A673 (cell line): ENCODE measurements at regions not wholly inside any gene's neighbourhood (a gene's known extent, or its start where the extent isn't known, plus 50 kb on each side); places are given as distances from the start of the nearest gene placed in this dataset.

Source experiments
- BruUV-seq: library from RNA; stranded (reverse); fragments of 400-500 nt; replicated peaks from 2 replicates; lab custom pipeline; 2021; lab: Mats Ljungman, UMichigan
- CTCF ChIA-PET: fragments of 300-600 bp; sonication (Branson Sonifier 250); formaldehyde crosslinking; loops from one replicate; lab custom pipeline; 2022; ENCODE audit warnings: antibody characterized with exemption; lab: Charles Lee
- POLR2A ChIA-PET: fragments of 300-600 bp; sonication (Branson Sonifier 250); formaldehyde crosslinking; loops from one replicate; lab custom pipeline; 2022; ENCODE audit warnings: antibody characterized with exemption; ENCODE audit not compliant: low non-redundant PET; lab: Charles Lee
- DNase-seq: peaks from one replicate; pipeline ENCODE4 v3.0.0-alpha.2; 2015; ENCODE audit warnings: low spot score
- H3K27ac ChIP-seq: fragments of 200-600 bp; sonication (generic); 2 replicates; pipeline ENCODE4 v1.5.1; 2016; ENCODE audit warnings: mixed run types, low read depth, mild to moderate bottlenecking, mixed read lengths, antibody characterized with exemption, low read length; ENCODE audit not compliant: poor library complexity, severe bottlenecking
- H3K27me3 ChIP-seq: fragments of 200-600 bp; sonication (generic); replicated peaks from 2 replicates; pipeline ENCODE4 v1.6.1; 2017; ENCODE audit warnings: mixed run types, low read depth, mild to moderate bottlenecking, mixed read lengths, antibody characterized with exemption, low read length; ENCODE audit not compliant: insufficient read depth, poor library complexity
- H3K36me3 ChIP-seq: fragments of 200-600 bp; sonication (generic); 2 replicates; pipeline ENCODE4 v1.6.1; 2016; ENCODE audit warnings: mixed run types, mild to moderate bottlenecking, mixed read lengths, antibody characterized with exemption, low read length; ENCODE audit not compliant: insufficient read depth, poor library complexity, severe bottlenecking
- H3K4me1 ChIP-seq: fragments of 200-600 bp; sonication (generic); 2 replicates; pipeline ENCODE4 v1.6.1; 2017; ENCODE audit warnings: mixed run types, mild to moderate bottlenecking, mixed read lengths, antibody characterized with exemption, low read length; ENCODE audit not compliant: insufficient read depth, poor library complexity, severe bottlenecking
- H3K4me3 ChIP-seq: fragments of 200-600 bp; sonication (generic); 2 replicates; pipeline ENCODE4 v1.5.1; 2016; ENCODE audit warnings: low read depth, mixed run types, mild to moderate bottlenecking, mixed read lengths, low read length; ENCODE audit not compliant: poor library complexity, severe bottlenecking
- H3K9me3 ChIP-seq: fragments of 200-600 bp; sonication (generic); 2 replicates; pipeline ENCODE4 v1.6.1; 2016; ENCODE audit warnings: mixed run types, low read depth, mild to moderate bottlenecking, mixed read lengths, antibody characterized with exemption, low read length; ENCODE audit not compliant: poor library complexity, severe bottlenecking
- CTCF ChIP-seq: fragments of 300-800, 200-600 bp; sonication (generic); conservative IDR thresholded peaks from 2 replicates; pipeline ENCODE4 v1.5.1; 2017; ENCODE audit warnings: low read depth, mild to moderate bottlenecking, antibody characterized with exemption, low read length, moderate library complexity, mixed read lengths
- EZH2 ChIP-seq: fragments of 200-600 bp; sonication (generic); IDR thresholded peaks from 2 replicates; pipeline ENCODE4 v1.6.1; 2017; ENCODE audit warnings: borderline replicate concordance, low read depth, mild to moderate bottlenecking, mixed read lengths, antibody characterized with exemption, low read length; ENCODE audit not compliant: poor library complexity, severe bottlenecking
- intact Hi-C: fragments of 100-400 bp; cut with micrococcal nuclease; formaldehyde crosslinking; loops from one replicate; pipeline ENCODE4 v1.10.0; 2022; ENCODE audit not compliant: unreplicated experiment

DNA sequence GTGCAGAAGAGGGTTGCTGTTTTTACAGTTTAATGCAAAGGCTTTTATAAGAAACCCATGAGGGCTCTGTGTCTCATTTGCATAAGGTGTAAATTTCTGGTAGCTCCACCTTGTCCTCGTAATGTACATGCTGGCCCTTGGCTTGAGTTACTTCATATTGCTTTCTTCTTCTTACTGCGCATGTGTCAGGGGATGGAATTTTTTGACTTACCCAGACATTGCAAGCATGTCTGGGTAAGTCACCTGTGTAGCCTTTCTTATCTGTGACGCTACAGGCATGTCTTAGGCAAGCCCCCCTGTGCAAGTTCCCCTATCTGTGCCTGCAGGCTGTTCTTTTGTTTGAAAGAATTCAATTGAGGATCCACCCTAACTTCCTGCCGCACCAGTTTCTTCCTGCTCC is 274.2 kb downstream of the ETNK1 start:
- H3K27ac ChIP-seq: no peak overlapping the region
- DNase-seq: no peak
- peaks cover 45% of the 10 kb centered on the region for H3K27me3 ChIP-seq
- no peaks in the 10 kb centered on the region for H3K36me3 ChIP-seq
- CTCF ChIA-PET: no interaction called here
- intact Hi-C loops: no loop called here
- H3K9me3 ChIP-seq: no peaks in the 10 kb centered on the region
- no TSS peak for BruUV-seq
- H3K4me3 ChIP-seq: no peak overlapping the region
- H3K4me1 ChIP-seq: no peaks in the 10 kb centered on the region
- TF ChIP-seq EZH2: no peak
- no peak for TF ChIP-seq CTCF
- POLR2A ChIA-PET: no interaction called here

- DNase-seq: no peak
- BruUV-seq: no TSS peak
- no peak for TF ChIP-seq EZH2
- no peak for TF ChIP-seq CTCF
- CTCF ChIA-PET: no interaction called here
- Histone ChIP-seq H3K4me3 (no peak overlapping the region), H3K9me3 (no peaks in the 10 kb centered on the region), H3K36me3 (no peaks in the 10 kb centered on the region), H3K27ac (no peak overlapping the region), H3K27me3 (peaks cover 47% of the 10 kb centered on the region), H3K4me1 (no peaks in the 10 kb centered on the region)
- intact Hi-C loops: no loop called here
- POLR2A ChIA-PET: no interaction called here
These were observed 275.4 kb downstream of the ETNK1 start for GRCh38 chr12:22900401-22900800.

DNA sequence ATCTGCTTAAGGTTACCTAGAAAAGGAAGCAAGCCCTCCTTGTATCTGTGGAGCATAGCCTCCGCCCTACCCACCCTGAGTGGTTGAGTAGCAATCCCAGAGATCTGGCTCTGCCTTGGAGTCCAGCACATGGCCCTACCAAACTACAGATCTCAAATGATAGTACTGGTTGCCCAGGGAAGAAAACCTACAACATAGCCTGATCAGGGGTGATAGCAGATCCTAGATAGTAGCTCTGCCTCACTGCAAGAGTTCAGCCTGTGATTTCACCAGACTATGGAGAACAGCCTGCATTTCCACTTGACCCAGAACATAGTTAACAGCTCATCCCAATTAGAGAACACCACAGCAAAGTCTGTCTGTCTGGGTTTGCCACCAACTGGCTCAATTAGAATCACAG is 279.5 kb downstream of the ETNK1 start:
- DNase-seq: no peak
- Histone ChIP-seq H3K27ac (no peak overlapping the region), H3K9me3 (no peaks in the 10 kb centered on the region), H3K4me1 (no peaks in the 10 kb centered on the region), H3K27me3 (peaks cover 49% of the 10 kb centered on the region), H3K36me3 (no peaks in the 10 kb centered on the region), H3K4me3 (no peak overlapping the region)
- intact Hi-C loops: no loop called here
- BruUV-seq: no TSS peak
- TF ChIP-seq EZH2 (no peak), CTCF (no peak)
- ChIA-PET CTCF (no interaction called here), POLR2A (no interaction called here)
